ENCODE measurements at regions not wholly inside any gene's neighbourhood (a gene's known extent, or its start where the extent isn't known, plus 50 kb on each side); places are given as distances from the start of the nearest gene placed in this dataset.

GRCh38 chr1:217253351-217253750, 377.5 kb downstream of the GPATCH2 start:
- Mint-ChIP-seq H3K9me3 (ENCODE audit: unreplicated experiment) (no peaks in the 10 kb centered on the region), H3K36me3 (ENCODE audit: unreplicated experiment) (no peaks in the 10 kb centered on the region), H3K4me1 (ENCODE audit: unreplicated experiment) (no peaks in the 10 kb centered on the region), H3K4me3 (ENCODE audit: unreplicated experiment) (no peak overlapping the region), H3K27me3 (ENCODE audit: unreplicated experiment) (no peaks in the 10 kb centered on the region), H3K27ac (ENCODE audit: unreplicated experiment) (no peak overlapping the region)
- DNase-seq (ENCODE audit: extremely low spot score, unreplicated experiment) = no peak
- no peak for TF ChIP-seq CTCF (IDR thresholded peaks at IDR 0.05)

GRCh38 chr1:217251121-217251520, 379.8 kb downstream of the GPATCH2 start:
- H3K4me1 Mint-ChIP-seq (ENCODE audit: unreplicated experiment) = no peaks in the 10 kb centered on the region
- H3K4me3 Mint-ChIP-seq (ENCODE audit: unreplicated experiment) = no peak overlapping the region
- H3K27me3 Mint-ChIP-seq (ENCODE audit: unreplicated experiment) = no peaks in the 10 kb centered on the region
- no peaks in the 10 kb centered on the region for H3K36me3 Mint-ChIP-seq (ENCODE audit: unreplicated experiment)
- no peak for TF ChIP-seq CTCF (IDR thresholded peaks at IDR 0.05)
- no peak overlapping the region for H3K27ac Mint-ChIP-seq (ENCODE audit: unreplicated experiment)
- DNase-seq (ENCODE audit: extremely low spot score, unreplicated experiment) = no peak
- H3K9me3 Mint-ChIP-seq (ENCODE audit: unreplicated experiment) = no peaks in the 10 kb centered on the region

GRCh38 chr1:217249857-217250256, 381.0 kb downstream of the GPATCH2 start:
- no peaks in the 10 kb centered on the region for H3K27me3 Mint-ChIP-seq (ENCODE audit: unreplicated experiment)
- DNase-seq (ENCODE audit: extremely low spot score, unreplicated experiment) = no peak
- TF ChIP-seq CTCF (IDR thresholded peaks at IDR 0.05) = no peak

GRCh38 chr1:217244971-217245370, 385.9 kb downstream of the GPATCH2 start:
- no peak for DNase-seq (ENCODE audit: extremely low spot score, unreplicated experiment)
- H3K27ac Mint-ChIP-seq (ENCODE audit: unreplicated experiment) = no peak overlapping the region
- H3K4me1 Mint-ChIP-seq (ENCODE audit: unreplicated experiment) = no peaks in the 10 kb centered on the region
- peaks cover 7% of the 10 kb centered on the region for H3K27me3 Mint-ChIP-seq (ENCODE audit: unreplicated experiment)
- no peaks in the 10 kb centered on the region for H3K9me3 Mint-ChIP-seq (ENCODE audit: unreplicated experiment)
- no peak overlapping the region for H3K4me3 Mint-ChIP-seq (ENCODE audit: unreplicated experiment)
- TF ChIP-seq CTCF (IDR thresholded peaks at IDR 0.05) = no peak
- no peaks in the 10 kb centered on the region for H3K36me3 Mint-ChIP-seq (ENCODE audit: unreplicated experiment)

More at GRCh38 chr1:217249857-217250256, 381.0 kb downstream of the GPATCH2 start:
- no peak overlapping the region for H3K4me3 Mint-ChIP-seq (ENCODE audit: unreplicated experiment)
- H3K36me3 Mint-ChIP-seq (ENCODE audit: unreplicated experiment) = no peaks in the 10 kb centered on the region
- no peak overlapping the region for H3K27ac Mint-ChIP-seq (ENCODE audit: unreplicated experiment)
- no peaks in the 10 kb centered on the region for H3K9me3 Mint-ChIP-seq (ENCODE audit: unreplicated experiment)
- no peaks in the 10 kb centered on the region for H3K4me1 Mint-ChIP-seq (ENCODE audit: unreplicated experiment)

- Mint-ChIP-seq H3K36me3 (ENCODE audit: unreplicated experiment) (no peaks in the 10 kb centered on the region), H3K27me3 (ENCODE audit: unreplicated experiment) (peaks cover 7% of the 10 kb centered on the region), H3K27ac (ENCODE audit: unreplicated experiment) (no peak overlapping the region), H3K4me3 (ENCODE audit: unreplicated experiment) (no peak overlapping the region), H3K4me1 (ENCODE audit: unreplicated experiment) (no peaks in the 10 kb centered on the region), H3K9me3 (ENCODE audit: unreplicated experiment) (no peaks in the 10 kb centered on the region)
- DNase-seq (ENCODE audit: extremely low spot score, unreplicated experiment) = no peak
- TF ChIP-seq CTCF (IDR thresholded peaks at IDR 0.05) = no peak
Measured at GRCh38 chr1:217240656-217241055, 390.2 kb downstream of the GPATCH2 start.

Data from osteocyte (in vitro differentiated cells).